Bone marrow (tissue), 2 donors: ENCODE measurements at regions not wholly inside any gene's neighbourhood (a gene's known extent, or its start where the extent isn't known, plus 50 kb on each side); places are given as distances from the start of the nearest gene placed in this dataset.
"Not testable (repeated sequence)": the region's sequence is repeated elsewhere in the genome, so short reads cannot be mapped to it uniquely, and the experiment has no call there.

Experiments
- DNase-seq, 2 donors: peaks; one replicate each; lab custom pipeline; 2025; lab: John Stamatoyannopoulos, UW

DNA sequence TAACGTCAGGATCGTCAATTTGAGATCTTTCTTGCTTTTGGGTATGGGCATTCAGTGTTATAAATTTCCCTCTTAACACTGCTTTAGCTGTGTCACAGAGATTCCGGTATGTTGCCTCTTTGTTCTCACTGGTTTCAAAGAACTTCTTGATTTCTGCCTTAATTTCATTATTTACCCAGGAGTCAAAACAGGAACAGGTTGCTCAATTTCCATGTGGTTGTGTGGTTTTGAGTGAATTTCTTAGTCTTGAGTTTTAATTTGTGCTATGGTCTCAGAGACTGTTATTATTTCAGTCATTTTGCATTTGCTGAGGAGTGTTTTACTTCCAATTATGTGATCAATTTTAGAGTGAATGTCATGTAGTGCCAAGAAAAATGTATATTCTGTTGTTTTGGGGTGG lies 153.1 kb downstream of the PCDH17 start:
- DNase-seq, result no peak

DNA sequence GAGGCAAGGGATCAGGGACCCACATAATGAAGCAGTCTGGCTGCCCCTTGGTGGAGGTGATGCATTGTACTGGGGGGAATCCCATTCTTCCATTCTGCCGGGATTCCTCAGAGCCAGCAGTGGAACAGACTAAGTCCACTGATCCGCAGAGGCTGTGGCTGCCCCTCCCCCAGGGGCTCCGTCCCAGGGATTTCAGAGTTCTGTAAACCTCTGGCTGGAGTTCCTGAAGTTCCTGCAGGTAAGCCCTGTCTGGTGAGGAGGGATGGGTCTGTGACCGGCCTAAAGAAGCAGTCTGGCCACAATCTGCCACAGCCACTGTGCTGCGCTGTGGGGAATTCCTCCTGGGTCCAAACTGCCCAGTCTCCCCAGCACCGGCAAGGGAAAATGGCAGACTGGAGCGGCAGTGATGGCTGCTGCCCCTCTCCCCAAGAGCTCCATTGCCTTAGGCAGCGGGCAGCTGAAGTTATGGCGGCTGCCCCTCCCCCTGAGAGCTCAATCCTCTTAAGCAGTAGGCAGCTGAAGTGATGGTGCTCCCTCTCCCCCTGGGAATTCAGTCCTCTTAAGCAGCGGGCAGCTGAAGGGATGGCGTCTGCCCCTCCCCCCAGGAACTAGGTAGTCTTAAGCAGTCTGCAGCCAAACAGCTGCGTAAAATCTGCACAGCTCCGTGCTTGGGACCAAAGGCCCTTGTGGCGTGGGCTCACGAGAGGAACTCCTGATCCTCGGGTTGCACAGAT lies 155.7 kb downstream of the PCDH17 start:
- DNase-seq, result no peak

DNA sequence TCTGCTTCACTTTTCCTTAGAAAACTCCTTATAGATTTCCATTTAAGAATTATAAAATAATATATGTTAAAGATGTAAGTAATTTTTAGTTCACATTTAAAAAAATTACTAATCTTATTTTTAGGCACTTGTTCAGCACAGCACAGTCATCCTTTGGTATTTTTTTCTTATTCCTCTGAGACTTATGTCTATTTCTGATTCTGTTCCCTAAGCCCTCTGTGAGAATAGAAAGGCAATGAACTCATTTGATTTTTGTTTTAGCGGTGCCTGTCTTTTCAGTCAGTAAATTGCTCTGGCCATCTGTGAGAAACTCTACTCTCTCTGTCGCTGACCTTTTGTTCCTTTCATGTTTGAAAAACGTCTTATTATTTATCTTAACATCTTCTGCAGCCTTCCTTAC lies 168.1 kb downstream of the PCDH17 start:
- DNase-seq, result no peak

DNA sequence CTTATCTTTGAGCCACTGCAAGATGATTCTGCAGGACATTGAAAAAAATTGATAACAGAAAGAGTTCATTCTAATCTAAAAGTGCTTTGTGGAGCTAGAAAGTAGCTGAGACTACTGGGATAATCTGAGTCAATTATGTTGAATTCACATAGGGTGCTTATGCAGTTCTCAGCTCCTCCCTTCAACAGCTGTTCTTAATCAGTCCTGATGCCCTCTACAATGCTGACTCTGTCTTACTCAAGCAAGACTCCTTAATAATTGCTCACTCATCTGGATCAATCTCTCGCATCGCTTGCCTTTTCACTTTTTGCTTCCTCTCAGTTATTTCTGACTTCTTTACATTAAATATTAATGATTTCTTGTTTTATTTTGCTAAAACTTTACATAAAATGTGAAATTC lies 182.1 kb downstream of the PCDH17 start:
- DNase-seq, result no peak

DNA sequence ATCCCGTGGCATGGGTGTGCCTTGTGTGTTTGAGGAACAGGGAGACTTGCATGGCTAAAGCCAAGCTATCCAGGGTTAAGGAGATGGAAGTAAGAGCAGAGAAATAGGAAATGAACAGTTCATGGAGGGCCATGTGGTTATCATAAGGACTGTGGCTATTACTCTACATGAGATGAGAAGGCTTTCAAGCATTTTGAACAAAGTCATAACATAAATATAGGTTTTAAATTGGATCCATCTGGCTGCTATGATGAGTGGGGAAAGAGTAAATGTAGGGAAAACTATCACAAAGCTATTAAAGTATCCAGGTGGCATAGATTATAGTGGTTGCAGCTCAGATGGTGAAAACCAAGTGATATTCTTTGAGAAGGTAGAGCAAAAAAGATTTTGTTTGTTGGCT lies 184.1 kb downstream of the PCDH17 start:
- no peak for DNase-seq

DNA sequence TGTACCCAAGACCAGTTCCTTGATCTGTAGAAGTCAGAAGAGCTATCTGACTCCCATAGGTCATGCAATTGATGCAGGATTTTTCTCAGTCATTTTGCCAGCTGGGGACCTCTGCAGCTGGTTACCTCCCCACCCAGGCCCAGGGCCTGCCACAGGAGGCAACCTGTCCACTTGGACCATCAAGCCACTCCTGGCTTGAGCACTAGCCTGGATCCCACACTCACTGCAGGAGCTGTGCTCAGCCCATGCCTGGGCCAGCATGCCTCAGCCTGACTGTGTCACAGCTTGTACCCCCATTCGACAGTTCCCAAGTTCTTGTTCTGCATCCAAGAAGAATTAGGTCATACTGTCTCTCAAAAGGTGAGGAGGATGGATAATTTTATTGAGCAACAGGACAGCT lies 189.4 kb downstream of the PCDH17 start:
- no peak for DNase-seq

DNA sequence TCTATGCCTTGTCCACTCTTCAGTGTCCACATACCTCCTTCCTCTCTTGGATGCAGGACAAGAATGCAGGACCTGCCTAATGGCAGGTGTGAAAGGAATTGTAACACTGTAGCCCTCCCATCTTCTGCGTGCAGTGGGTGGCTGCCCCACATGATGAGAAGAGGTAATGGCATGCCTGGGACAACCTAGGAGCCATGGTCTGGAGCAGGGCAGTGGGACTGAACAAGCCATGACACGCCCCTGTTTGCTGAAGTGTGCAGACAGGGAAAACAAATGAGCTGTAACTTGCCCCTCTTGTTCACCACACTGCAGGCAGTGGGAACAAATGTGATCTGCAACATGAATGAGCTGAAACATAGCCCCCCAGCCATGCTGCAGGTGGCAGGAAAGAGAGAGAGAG lies 192.2 kb downstream of the PCDH17 start:
- no peak for DNase-seq

DNA sequence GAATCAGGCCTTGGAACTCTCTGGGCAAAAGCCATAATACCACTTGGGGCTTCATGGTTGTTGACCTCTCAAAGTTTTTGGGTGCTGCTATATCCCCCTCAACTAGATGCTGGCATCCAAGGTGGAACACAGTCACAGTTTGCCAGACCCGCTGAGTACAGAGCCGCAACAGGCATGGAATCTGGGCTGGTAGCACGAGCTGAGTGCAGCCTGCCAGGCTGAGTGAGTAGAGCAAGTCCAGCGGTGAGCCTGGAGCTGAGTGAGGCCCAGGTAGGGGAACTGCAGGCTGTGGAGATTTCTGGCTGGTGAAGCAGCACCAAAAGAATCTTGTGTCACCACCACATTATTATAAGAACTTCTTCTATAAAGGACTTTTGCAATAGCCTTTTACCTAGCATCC lies 192.6 kb downstream of the PCDH17 start:
- no peak for DNase-seq

DNA sequence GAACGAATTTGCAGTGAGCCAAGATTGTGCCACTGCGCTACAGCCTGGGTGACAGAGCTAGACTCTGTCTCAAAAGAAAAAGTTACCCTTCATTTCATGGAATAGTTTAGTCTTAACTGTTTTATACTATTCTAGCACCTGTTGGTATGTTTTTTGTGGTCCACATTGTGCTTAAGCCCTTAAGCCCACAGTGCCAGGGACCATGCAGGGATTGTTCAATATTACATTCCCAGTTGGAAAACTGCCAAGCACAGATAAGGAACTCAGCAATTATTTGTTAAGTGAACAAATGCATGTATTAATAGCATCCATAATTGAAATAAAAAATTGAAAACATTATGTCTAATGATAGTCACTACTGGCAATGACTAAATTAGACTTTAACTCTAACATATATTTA lies 193.5 kb downstream of the PCDH17 start:
- DNase-seq, result no peak

DNA sequence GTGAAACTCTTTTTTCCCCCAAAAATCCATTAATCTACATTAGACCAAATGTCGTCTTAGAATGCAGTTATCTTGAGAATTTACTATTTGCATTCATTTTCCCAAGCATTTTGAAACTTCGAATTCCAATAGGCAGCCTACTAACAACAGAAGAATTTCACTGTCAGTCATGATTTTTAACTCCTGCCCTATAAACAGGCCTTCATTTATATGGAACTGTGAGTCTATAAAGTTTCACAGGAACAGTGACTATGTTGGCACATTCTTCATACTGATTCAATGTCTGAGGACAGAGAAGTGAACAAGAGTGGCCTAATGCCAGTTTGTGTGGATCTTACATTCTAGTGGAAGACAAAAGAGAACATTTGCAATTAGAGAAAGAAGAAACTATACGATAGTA lies 198.0 kb downstream of the PCDH17 start:
- no peak for DNase-seq

DNA sequence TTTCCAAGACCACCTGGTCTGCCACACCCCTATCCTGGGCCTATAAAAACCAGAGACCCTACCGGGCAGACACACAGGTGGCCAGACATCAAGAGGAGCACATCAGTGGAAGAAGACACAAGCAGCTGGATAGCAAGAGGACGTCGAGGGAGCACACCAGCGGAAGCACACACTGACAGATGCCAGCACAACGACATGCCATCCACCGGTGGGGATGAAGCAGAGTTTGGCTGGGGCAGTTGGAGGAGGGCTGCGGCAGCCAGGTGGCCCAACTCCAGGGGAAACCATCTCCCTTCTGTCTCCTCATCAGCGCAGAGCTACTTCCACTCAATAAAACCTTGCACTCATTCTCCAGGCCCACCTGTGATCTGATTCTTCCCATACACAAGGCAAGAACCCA lies 200.6 kb downstream of the PCDH17 start:
- no peak for DNase-seq

DNA sequence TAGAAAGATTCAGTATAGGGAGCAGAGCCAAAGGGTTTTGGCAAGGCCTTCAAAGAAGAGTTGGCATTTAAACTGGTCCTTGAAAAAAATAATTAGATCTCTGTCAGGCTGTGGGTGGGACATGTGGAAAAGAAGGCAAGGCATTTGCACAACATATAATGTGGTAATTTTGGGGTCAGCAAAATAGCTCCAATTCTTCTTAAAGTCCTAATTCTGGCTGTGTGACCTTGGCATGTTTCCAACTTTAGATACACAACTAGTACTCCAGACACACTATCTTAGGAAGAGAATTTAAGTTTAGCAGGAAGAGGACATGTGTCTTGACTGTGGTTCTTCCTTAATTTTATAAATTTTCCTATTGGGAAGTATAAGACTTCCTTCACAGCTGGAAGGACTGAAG lies 206.3 kb downstream of the PCDH17 start:
- no peak for DNase-seq

DNA sequence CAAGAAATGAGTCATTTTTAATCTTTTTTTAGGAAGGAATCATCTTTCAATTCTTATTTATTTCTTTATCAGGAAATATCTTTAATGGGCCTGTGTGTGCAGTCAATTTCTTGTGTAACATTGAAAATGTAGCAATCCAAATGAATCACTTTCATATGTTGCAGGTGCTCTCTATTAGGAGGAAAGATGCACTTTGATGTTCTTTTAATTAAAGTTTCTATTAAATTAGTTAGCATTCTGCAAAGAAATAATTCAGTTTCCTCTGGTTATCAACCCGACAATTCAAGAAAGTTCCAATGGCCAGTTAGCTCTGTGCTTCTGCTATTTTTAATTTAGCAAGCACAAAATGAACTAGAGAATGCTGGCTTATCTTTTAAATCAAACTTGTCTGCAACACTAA lies 212.0 kb downstream of the PCDH17 start:
- no peak for DNase-seq

DNA sequence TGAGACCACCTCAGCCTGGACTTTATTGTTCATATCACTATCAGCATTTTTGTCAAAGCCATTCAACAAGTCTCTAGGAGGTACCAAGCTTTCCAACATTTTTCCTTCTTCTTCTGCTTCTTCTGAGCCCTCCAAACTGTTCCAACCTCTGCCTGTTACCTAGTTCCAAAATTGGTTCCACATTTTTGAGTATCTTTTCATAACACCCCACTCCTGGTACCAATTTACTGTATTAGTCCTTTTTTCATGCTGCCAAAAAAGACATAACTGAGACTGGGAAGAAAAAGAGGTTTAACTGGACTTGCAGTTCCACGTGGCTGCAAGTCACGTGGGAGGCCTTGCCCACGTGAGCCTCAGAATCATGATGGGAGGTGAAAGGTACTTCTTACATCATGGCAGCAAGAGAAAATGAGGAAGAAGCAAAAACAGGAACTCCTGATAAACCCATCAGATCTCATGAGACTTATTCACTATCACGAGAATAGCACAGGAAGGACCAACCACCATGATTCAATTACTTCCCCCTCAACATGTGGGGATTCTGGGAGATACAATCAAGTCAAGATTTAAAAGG lies 215.1 kb downstream of the PCDH17 start:
- no peak for DNase-seq

DNA sequence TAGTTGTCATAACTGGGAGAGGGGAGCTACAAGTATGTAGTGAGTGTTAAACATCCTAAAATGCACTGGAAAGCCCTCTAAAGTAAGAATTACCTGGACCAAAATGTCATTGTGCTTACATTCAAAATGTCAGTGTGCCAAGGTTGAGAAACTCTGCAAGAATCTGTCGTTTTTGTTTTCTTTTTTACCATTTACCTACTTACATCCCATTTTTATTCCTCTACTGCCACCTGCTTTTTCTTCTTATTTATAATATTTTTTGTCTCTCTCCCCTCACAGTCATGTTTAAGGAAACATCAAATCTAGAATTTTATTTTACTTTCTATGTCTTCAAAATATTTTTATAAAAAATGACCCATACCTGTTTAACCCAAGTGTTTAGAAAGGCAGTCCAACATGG lies 226.4 kb downstream of the PCDH17 start:
- no peak for DNase-seq

DNA sequence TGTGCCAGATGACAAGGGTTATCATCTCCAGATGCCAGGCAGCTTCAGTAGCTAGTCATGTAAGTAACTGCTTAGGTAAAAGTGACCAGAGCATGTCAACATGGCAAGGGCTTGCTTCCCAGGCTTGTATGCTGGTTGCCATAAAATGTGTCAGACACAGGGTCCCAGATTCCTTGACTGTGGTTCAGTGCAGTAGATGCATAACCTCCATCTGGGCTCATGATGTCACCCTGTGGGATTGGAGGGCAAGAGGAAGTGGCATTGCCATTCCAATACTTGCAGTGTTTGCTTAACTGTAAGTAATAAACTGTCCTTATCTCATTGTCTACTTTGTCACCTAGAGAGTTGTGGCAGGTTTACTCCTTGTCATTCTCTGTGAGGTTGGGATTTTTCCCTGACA lies 226.8 kb downstream of the PCDH17 start:
- DNase-seq, result no peak

DNA sequence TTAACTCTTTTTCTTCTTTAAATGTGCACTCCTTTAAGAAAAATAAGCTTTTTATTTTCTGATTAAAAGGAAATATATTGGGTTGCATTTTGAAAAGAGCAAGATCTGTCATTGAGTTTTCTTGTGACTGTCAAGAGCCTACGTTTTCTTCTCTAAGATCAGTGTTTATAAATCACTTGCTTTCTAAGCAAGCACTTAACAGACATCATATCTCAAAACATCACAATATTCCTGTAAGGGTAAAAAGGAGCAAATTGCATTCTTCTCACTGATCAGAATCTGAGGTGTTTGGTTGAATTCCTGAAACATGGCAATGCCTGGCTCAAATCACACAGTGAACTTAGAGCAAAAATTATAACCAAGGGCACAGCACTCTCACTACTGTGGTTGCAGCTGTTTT lies 231.3 kb downstream of the PCDH17 start:
- no peak for DNase-seq

DNA sequence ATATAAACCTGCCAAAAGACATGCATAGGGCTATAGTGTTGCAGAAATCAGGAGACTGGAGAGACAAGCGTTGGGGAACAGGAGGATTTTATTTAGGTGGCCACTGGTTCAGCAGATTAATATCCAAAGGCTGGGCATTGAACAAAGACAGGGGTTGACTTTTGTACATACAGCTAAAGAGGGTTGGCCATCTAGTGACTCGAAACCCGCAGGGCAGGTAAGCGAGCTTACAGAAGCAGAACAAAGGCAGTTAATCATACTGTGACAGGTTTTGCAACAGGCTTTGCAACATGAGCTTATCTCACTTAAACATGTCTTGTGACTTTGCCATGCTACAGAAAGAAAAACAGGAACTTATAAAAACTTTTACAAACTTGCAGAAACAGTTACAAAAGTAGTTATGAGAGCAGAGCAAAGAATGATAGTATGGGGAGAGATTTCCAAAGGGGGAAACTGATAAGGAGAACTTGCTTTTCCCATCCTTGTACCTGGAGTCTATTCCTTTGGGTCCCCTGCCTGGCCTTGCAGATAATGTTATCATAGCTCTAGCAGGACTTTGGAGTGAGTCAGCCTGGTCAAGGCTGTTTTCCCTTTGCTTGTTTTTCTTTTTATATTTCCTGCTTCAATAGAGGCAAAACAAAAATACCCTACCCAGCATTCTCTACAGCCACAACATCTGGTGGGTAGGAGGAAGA lies 234.2 kb downstream of the PCDH17 start:
- no peak for DNase-seq

DNA sequence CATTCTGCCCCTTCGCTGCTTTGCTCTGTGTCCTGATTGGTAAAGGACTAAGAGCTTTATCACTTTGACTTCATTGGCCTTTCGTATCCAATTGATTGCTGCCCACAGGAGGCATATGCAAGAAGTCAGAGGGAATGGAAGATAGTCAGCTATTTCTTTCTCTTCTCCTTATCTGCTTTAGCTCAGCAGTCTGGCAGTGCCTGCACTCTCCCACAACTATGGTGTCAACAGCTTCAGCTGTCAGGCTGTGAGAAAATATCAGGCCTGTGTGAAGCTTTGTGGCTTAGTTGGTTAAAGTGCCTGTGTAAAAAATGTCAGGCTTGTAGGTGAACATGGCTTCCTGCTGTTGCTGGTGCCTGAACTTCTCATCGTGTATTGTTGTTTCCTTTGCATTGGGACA lies 243.0 kb downstream of the PCDH17 start:
- DNase-seq, result no peak

DNA sequence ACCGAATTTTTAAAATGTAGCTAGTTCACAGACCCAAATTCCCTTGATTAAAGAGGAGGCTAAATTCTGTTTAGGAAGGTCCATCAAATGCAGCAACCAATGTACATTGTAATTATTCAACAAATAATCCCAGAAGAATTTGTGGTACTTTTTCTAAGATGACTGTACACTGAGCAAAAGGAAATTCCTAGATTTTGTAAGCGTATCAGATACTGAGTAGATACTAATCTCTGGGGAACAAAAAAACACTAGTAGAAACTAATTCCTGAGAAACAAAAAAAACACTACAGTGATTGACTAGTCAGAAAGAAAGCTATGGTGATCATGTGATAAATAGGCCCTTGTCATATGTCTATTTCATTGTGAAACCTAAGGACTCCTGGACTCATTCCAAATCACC lies 246.1 kb downstream of the PCDH17 start:
- DNase-seq, result no peak

DNA sequence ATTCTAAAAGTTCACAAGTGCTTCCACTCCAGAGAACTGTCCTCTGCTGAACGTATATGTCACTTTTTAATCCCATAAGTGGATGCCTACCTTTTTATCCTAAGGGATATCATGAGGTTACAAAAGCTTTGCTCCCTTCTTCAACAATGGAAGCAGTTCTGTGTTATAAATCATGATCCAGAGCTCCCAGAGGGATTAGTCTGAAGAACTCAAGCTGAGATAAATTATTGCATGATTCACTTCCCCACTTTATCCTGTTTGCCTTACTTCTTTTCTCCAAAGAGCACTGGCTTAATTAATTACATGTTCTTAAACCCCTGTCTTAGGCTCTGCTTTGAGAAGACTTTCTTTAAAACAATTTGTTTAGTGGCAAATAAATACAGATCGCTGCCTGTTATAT lies 246.7 kb downstream of the PCDH17 start:
- no peak for DNase-seq

DNA sequence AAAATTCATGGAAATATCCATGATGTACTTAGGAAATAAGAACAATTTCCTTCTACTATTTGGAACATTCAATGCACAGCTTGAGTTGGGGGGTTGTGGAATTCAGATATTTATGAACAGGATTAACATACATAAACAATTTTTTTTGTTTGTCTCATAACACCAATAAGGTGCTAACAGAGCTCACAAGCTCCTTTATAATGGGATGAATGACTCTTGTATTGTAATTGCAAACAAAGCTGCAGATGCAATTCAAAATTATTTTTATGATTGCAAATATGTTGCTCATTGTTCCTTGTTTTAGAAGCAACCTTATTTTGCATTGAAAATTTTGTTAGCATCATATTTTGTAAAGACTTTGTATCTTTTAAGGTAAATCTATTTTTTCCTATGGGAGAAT lies 265.7 kb downstream of the PCDH17 start:
- no peak for DNase-seq

DNA sequence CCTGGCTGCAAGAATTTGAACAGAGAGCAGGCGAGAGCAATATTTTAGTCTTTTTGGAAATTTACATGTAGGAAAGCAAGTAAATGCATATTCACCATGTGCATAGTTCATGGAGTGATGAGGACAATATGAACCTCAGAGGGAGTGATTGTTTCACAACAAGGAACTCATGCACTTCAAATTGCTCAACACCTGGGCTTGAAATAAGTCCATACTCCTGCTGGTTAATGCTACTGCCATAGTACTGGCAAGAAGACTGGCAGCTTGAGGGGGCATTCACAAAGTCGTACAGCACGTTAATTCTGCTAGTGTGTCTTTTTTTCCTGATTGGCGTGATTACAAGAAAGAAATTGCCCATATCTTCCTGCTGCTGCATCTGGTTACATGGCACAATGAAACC lies 267.6 kb downstream of the PCDH17 start:
- DNase-seq, result no peak

DNA sequence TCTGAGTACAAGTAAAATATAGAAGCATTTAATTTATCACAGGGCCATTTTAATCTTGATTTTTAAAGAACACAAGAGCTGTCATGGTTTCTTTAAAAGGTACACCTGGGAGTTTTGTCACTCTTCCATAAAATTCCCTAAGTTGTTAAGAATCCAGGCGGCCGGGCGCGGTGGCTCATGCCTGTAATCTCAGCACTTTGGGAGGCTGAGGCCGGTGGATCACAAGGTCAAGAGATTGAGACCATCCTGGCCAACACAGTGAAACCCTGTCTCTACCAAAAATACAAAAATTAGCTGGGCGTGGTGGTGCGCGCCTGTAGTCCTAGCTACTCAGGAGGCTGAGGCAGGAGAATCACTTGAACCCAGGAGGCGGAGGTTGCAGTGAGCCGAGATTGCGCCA lies 278.3 kb downstream of the PCDH17 start:
- not testable (repeated sequence) for DNase-seq
